GM12875 (cell line): ENCODE measurements at regions not wholly inside any gene's neighbourhood (a gene's known extent, or its start where the extent isn't known, plus 50 kb on each side); places are given as distances from the start of the nearest gene placed in this dataset.

Source experiments
- H3K4me3 ChIP-seq: one replicate; pipeline ENCODE4 v1.5.1; 2011; ENCODE audit warnings: low read depth, low read length, control low read depth
- TF ChIP-seq, protein P1 (sequence below): IDR thresholded peaks from 2 replicates; pipeline ENCODE4 v1.5.1; 2011; ENCODE audit warnings: low read depth, mild to moderate bottlenecking, control low read depth, inconsistent platforms, low read length, moderate library complexity, borderline replicate concordance; ENCODE audit not compliant: insufficient read depth

DNA sequence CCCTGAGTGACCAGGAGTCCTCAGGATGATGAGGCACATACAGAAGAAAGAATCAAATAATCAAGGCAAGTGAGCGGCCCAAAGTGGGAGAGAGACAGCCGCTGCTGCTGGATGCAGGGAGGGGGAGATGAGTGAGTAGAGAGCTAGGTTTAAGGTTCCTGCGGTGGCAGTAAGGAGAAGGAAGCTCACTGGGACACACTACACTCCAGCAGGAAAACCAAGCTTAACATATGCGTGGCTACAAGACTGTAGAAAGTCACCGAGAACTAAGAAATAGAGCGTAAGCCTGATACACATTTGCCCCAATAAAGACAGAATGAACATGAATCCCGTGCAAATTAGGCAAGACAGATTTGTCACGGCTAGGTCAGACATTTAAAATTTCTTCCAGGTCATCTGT is 470.2 kb downstream of the KDM4C start:
- no peak overlapping the region for H3K4me3 ChIP-seq
- TF ChIP-seq, protein P1, sequence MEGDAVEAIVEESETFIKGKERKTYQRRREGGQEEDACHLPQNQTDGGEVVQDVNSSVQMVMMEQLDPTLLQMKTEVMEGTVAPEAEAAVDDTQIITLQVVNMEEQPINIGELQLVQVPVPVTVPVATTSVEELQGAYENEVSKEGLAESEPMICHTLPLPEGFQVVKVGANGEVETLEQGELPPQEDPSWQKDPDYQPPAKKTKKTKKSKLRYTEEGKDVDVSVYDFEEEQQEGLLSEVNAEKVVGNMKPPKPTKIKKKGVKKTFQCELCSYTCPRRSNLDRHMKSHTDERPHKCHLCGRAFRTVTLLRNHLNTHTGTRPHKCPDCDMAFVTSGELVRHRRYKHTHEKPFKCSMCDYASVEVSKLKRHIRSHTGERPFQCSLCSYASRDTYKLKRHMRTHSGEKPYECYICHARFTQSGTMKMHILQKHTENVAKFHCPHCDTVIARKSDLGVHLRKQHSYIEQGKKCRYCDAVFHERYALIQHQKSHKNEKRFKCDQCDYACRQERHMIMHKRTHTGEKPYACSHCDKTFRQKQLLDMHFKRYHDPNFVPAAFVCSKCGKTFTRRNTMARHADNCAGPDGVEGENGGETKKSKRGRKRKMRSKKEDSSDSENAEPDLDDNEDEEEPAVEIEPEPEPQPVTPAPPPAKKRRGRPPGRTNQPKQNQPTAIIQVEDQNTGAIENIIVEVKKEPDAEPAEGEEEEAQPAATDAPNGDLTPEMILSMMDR: no peak

DNA sequence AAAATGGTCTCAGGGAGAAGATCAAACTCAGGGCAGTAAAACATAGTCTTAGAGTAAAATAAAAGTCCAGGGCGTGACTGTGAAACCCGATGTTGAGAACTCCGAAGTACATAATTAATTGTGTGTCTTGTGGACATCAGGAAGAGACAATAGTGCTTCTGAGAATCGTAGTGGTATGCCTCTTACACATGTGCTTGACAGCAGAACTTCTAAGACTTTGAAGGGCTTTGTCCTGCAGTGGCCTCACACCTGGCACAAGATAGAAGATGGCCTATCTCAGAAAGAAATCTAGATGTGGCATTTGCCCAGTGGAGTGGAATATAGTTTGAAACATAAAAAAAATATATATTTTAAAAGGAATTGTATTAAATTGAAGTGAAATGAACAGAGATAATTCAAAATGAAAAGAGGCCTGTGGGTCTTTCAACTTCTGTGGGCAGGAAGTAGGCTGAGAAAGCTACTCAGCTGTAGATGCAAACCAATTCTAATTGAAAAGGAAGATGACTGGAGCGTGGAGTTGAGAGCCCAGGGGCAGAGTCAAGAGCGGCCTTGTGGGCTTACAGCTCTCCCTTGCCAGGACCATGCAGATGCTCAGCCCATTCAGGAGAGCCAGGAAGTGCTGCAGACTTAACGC is 468.4 kb downstream of the KDM4C start:
- TF ChIP-seq, protein P1: no peak
- H3K4me3 ChIP-seq: no peak overlapping the region
